Neural cell (in vitro differentiated cells): ENCODE measurements at regions not wholly inside any gene's neighbourhood (a gene's known extent, or its start where the extent isn't known, plus 50 kb on each side); places are given as distances from the start of the nearest gene placed in this dataset.

Source experiments
- H2AFZ ChIP-seq: fragments of 200-600, 300-800 bp; sonication (generic), shearing (Covaris generic); 2 replicates; pipeline ENCODE4 v1.6.0; 2014; ENCODE audit warnings: low read depth, mild to moderate bottlenecking, antibody characterized with exemption, low read length, moderate library complexity
- H3F3A ChIP-seq: fragments of 200-600 bp; shearing (Covaris generic); 2 replicates; pipeline ENCODE4 v1.6.1; 2016; ENCODE audit warnings: mild to moderate bottlenecking, moderate library complexity, mixed read lengths, antibody characterized with exemption, low read length; ENCODE audit not compliant: insufficient read depth, poor library complexity, severe bottlenecking
- H3K27ac ChIP-seq: fragments of 200-600, 300-800 bp; sonication (generic), shearing (Covaris generic); 2 replicates; pipeline ENCODE4 v1.5.1; 2014; ENCODE audit warnings: mild to moderate bottlenecking, low read length, moderate library complexity
- H3K27me3 ChIP-seq: fragments of 300-800, 200-600 bp; sonication (generic), shearing (Covaris generic); 2 replicates; pipeline ENCODE4 v1.6.0; 2014; ENCODE audit warnings: mild to moderate bottlenecking, low read depth, low read length, moderate library complexity; ENCODE audit not compliant: insufficient read depth
- H3K36me3 ChIP-seq: fragments of 300-800, 200-600 bp; sonication (generic), shearing (Covaris generic); 2 replicates; pipeline ENCODE4 v1.5.1; 2014; ENCODE audit warnings: mild to moderate bottlenecking, antibody characterized with exemption, low read length, moderate library complexity; ENCODE audit not compliant: insufficient read depth
- H3K4me2 ChIP-seq: fragments of 300-800, 200-600 bp; sonication (generic), shearing (Covaris generic); 2 replicates; pipeline ENCODE4 v1.6.0; 2014; ENCODE audit warnings: mild to moderate bottlenecking, low read length
- H3K4me3 ChIP-seq: fragments of 300-800, 200-600 bp; sonication (generic), shearing (Covaris generic); 2 replicates; pipeline ENCODE4 v1.5.1; 2014; ENCODE audit warnings: mild to moderate bottlenecking, low read length, moderate library complexity
- H3K79me2 ChIP-seq: fragments of 200-600 bp; shearing (Covaris generic); replicated peaks from 2 replicates; pipeline ENCODE4 v1.6.0; 2014; ENCODE audit warnings: mild to moderate bottlenecking, low read length, moderate library complexity; ENCODE audit not compliant: insufficient read depth
- H3K9ac ChIP-seq: fragments of 300-800, 200-600 bp; sonication (generic), shearing (Covaris generic); 2 replicates; pipeline ENCODE4 v1.6.1; 2016; ENCODE audit warnings: mild to moderate bottlenecking, low read length, mixed read lengths
- H3K9me2 ChIP-seq: fragments of 200-600 bp; shearing (Covaris generic); 2 replicates; pipeline ENCODE4 v1.6.1; 2016; ENCODE audit warnings: mild to moderate bottlenecking, low read length, mixed read lengths; ENCODE audit not compliant: insufficient read depth
- H3K9me3 ChIP-seq: fragments of 200-600, 300-800 bp; sonication (generic), shearing (Covaris generic); 2 replicates; pipeline ENCODE4 v1.6.1; 2016; ENCODE audit warnings: mild to moderate bottlenecking, mixed run types, low read length, moderate library complexity, mixed read lengths
- H4K20me1 ChIP-seq: fragments of 200-600 bp; shearing (Covaris generic); 2 replicates; pipeline ENCODE4 v1.6.1; 2016; ENCODE audit warnings: mild to moderate bottlenecking, mixed run types; ENCODE audit not compliant: insufficient read depth
- CTCF ChIP-seq: fragments of 450-650 bp; IDR thresholded peaks from 2 replicates; pipeline ENCODE4 v1.5.1; 2014; ENCODE audit warnings: antibody characterized with exemption, mild to moderate bottlenecking, moderate library complexity; ENCODE audit not compliant: poor library complexity, severe bottlenecking
- EP300 ChIP-seq: fragments of 450-650 bp; conservative IDR thresholded peaks from 2 replicates; pipeline ENCODE4 v1.6.1; 2014; ENCODE audit warnings: antibody characterized with exemption, mild to moderate bottlenecking, moderate library complexity; ENCODE audit not compliant: poor library complexity, severe bottlenecking
- EZH2 ChIP-seq: fragments of 200-600, 300-800 bp; shearing (Covaris generic), sonication (generic); IDR thresholded peaks from 2 replicates; pipeline ENCODE4 v1.6.1; 2014; ENCODE audit warnings: antibody characterized with exemption, low read length, borderline replicate concordance, mild to moderate bottlenecking; ENCODE audit not compliant: insufficient read depth, poor library complexity, severe bottlenecking
- MXI1 ChIP-seq: fragments of 450-650 bp; conservative IDR thresholded peaks from 2 replicates; pipeline ENCODE4 v1.6.1; 2014; ENCODE audit warnings: antibody characterized with exemption, mild to moderate bottlenecking; ENCODE audit not compliant: poor library complexity, severe bottlenecking
- POLR2AphosphoS5 ChIP-seq: IDR thresholded peaks from 2 replicates; pipeline ENCODE4 v1.6.1; 2012
- RAD21 ChIP-seq: fragments of 450-650 bp; conservative IDR thresholded peaks from 2 replicates; pipeline ENCODE4 v1.6.1; 2014; ENCODE audit warnings: antibody characterized with exemption, mild to moderate bottlenecking, moderate library complexity
- REST ChIP-seq: IDR thresholded peaks from 2 replicates; pipeline ENCODE4 v1.6.1; 2012; ENCODE audit warnings: borderline replicate concordance
- SMC3 ChIP-seq: fragments of 450-650 bp; conservative IDR thresholded peaks from 2 replicates; pipeline ENCODE4 v1.6.1; 2014; ENCODE audit warnings: antibody characterized with exemption, mild to moderate bottlenecking, moderate library complexity; ENCODE audit not compliant: poor library complexity
- TAF1 ChIP-seq: IDR thresholded peaks from 2 replicates; pipeline ENCODE4 v1.6.1; 2012; ENCODE audit warnings: low read depth

- H3K27me3 ChIP-seq = no peaks in the 10 kb centered on the region
- H3K9me3 ChIP-seq = no peaks in the 10 kb centered on the region
- no peaks in the 10 kb centered on the region for H3K36me3 ChIP-seq
- H3K4me2 ChIP-seq = no peak overlapping the region
- no peaks in the 10 kb centered on the region for H3K79me2 ChIP-seq
- H3K9ac ChIP-seq = no peak overlapping the region
- no peak overlapping the region for H3K4me3 ChIP-seq
- H4K20me1 ChIP-seq = no peaks in the 10 kb centered on the region
- H2AFZ ChIP-seq = no peak overlapping the region
- no peaks in the 10 kb centered on the region for H3K9me2 ChIP-seq
- H3K27ac ChIP-seq = no peak overlapping the region
- H3F3A ChIP-seq = no peaks in the 10 kb centered on the region
- TF ChIP-seq TAF1 (no peak), EP300 (no peak), EZH2 (no peak), POLR2AphosphoS5 (no peak), REST (no peak), SMC3 (no peak), MXI1 (no peak), CTCF (no peak), RAD21 (no peak)
Observed at GRCh38 chr14:44369401-44370123, 137.5 kb downstream of the FSCB start.

GRCh38 chr14:44361083-44361482, 146.0 kb downstream of the FSCB start:
- no peak overlapping the region for H2AFZ ChIP-seq
- H3K9me3 ChIP-seq = no peaks in the 10 kb centered on the region
- no peak overlapping the region for H3K4me3 ChIP-seq
- H3K27me3 ChIP-seq = no peaks in the 10 kb centered on the region
- TF ChIP-seq TAF1 (no peak), SMC3 (no peak), POLR2AphosphoS5 (no peak), CTCF (no peak), MXI1 (no peak), EZH2 (no peak), EP300 (no peak), RAD21 (no peak), REST (no peak)
- no peaks in the 10 kb centered on the region for H3K36me3 ChIP-seq
- no peaks in the 10 kb centered on the region for H3F3A ChIP-seq
- no peak overlapping the region for H3K9ac ChIP-seq
- H3K79me2 ChIP-seq = no peaks in the 10 kb centered on the region
- no peak overlapping the region for H3K27ac ChIP-seq
- no peaks in the 10 kb centered on the region for H4K20me1 ChIP-seq
- H3K4me2 ChIP-seq = no peak overlapping the region
- H3K9me2 ChIP-seq = no peaks in the 10 kb centered on the region
